ENCODE measurements at regions not wholly inside any gene's neighbourhood (a gene's known extent, or its start where the extent isn't known, plus 50 kb on each side); places are given as distances from the start of the nearest gene placed in this dataset.

DNA sequence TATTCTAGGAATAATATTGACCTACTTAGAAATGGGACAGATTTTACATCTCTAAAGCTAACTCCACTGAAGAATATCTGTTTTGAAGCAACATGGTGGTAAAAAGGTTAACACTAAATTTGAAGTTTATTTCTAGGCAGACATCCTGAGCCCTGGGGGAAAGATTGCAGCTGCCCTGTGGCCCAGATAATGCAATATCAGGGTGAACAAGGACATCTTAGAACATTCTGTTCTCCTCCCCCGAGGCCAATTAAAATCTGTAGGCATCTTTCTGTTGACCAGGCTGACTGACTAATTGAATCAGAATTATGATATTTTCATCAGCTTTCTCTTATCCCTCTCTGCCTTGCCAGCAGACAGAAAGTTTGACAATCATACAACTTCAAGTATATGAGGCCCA is 149.8 kb upstream of the DUSP10 start:
- TF ChIP-seq, protein P1, sequence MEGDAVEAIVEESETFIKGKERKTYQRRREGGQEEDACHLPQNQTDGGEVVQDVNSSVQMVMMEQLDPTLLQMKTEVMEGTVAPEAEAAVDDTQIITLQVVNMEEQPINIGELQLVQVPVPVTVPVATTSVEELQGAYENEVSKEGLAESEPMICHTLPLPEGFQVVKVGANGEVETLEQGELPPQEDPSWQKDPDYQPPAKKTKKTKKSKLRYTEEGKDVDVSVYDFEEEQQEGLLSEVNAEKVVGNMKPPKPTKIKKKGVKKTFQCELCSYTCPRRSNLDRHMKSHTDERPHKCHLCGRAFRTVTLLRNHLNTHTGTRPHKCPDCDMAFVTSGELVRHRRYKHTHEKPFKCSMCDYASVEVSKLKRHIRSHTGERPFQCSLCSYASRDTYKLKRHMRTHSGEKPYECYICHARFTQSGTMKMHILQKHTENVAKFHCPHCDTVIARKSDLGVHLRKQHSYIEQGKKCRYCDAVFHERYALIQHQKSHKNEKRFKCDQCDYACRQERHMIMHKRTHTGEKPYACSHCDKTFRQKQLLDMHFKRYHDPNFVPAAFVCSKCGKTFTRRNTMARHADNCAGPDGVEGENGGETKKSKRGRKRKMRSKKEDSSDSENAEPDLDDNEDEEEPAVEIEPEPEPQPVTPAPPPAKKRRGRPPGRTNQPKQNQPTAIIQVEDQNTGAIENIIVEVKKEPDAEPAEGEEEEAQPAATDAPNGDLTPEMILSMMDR (IDR thresholded peaks at IDR 0.05): no peak
- TF ChIP-seq POLR2A (IDR thresholded peaks at IDR 0.05): no peak
